NCI-H774 (cell line): ENCODE measurements at regions not wholly inside any gene's neighbourhood (a gene's known extent, or its start where the extent isn't known, plus 50 kb on each side); places are given as distances from the start of the nearest gene placed in this dataset.
"Not testable (repeated sequence)": the region's sequence is repeated elsewhere in the genome, so short reads cannot be mapped to it uniquely, and the experiment has no call there.

Experiments
- DNase-seq: peaks from one replicate; lab custom pipeline; 2025; lab: John Stamatoyannopoulos, UW

GRCh38 chr3:59408047-59408624, 358.3 kb upstream of the CFAP20DC start:
- no peak for DNase-seq

- DNase-seq: no peak
These were observed 357.6 kb upstream of the CFAP20DC start for GRCh38 chr3:59407425-59407824.

- no peak for DNase-seq
These were observed 357.1 kb upstream of the CFAP20DC start for GRCh38 chr3:59406943-59407342.

- DNase-seq: no peak
These were observed 355.0 kb upstream of the CFAP20DC start for GRCh38 chr3:59404851-59405250.

GRCh38 chr3:59404064-59404463, 354.2 kb upstream of the CFAP20DC start:
- no peak for DNase-seq

GRCh38 chr3:59401924-59402323, 352.1 kb upstream of the CFAP20DC start:
- DNase-seq: no peak

GRCh38 chr3:59392116-59392515, 342.3 kb upstream of the CFAP20DC start:
- no peak for DNase-seq

- DNase-seq: no peak
These were observed 341.3 kb upstream of the CFAP20DC start for GRCh38 chr3:59391131-59391530.

- DNase-seq: no peak
These were observed 338.9 kb upstream of the CFAP20DC start for GRCh38 chr3:59388555-59389270.

GRCh38 chr3:59386165-59386564, 336.3 kb upstream of the CFAP20DC start:
- DNase-seq: no peak

- no peak for DNase-seq
These were observed 335.7 kb upstream of the CFAP20DC start for GRCh38 chr3:59385547-59385946.

GRCh38 chr3:59381282-59381681, 331.5 kb upstream of the CFAP20DC start:
- no peak for DNase-seq

- DNase-seq: no peak
These were observed 330.3 kb upstream of the CFAP20DC start for GRCh38 chr3:59380146-59380545.

GRCh38 chr3:59374818-59375211, 325.0 kb upstream of the CFAP20DC start:
- DNase-seq: no peak

- no peak for DNase-seq
These were observed 324.4 kb upstream of the CFAP20DC start for GRCh38 chr3:59374091-59374817.

GRCh38 chr3:59372346-59372745, 322.5 kb upstream of the CFAP20DC start:
- DNase-seq: no peak

- no peak for DNase-seq
These were observed 319.3 kb upstream of the CFAP20DC start for GRCh38 chr3:59368900-59369675.

GRCh38 chr3:59367150-59367549, 317.3 kb upstream of the CFAP20DC start:
- no peak for DNase-seq

GRCh38 chr3:59366218-59366617, 316.4 kb upstream of the CFAP20DC start:
- no peak for DNase-seq

GRCh38 chr3:59364496-59364895, 314.7 kb upstream of the CFAP20DC start:
- DNase-seq: no peak

- not testable (repeated sequence) for DNase-seq
These were observed 310.5 kb upstream of the CFAP20DC start for GRCh38 chr3:59360312-59360711.

GRCh38 chr3:59341459-59341858, 291.6 kb upstream of the CFAP20DC start:
- DNase-seq: no peak
